HepG2 (cell line): ENCODE measurements at regions not wholly inside any gene's neighbourhood (a gene's known extent, or its start where the extent isn't known, plus 50 kb on each side); places are given as distances from the start of the nearest gene placed in this dataset.

ENCODE experiments used
- ATAC-seq: fragments of 200-7000 bp; cut with Tn5 transposase; 3 replicates; pipeline ENCODE4 v1.9.1; 2020; ENCODE audit warnings: mild to moderate bottlenecking, moderate library complexity
- BruUV-seq: library from RNA; stranded (reverse); fragments of 400-500 nt; replicated peaks from 2 replicates; lab custom pipeline; 2021; lab: Mats Ljungman, UMichigan
- CTCF ChIA-PET: fragments of 300-600 bp; formaldehyde crosslinking; extraction: SDS; loops from one replicate; lab custom pipeline; 2021; ENCODE audit warnings: low total read pairs, inconsistent platforms, low intra/inter-chr PET ratio; lab: Yijun Ruan, JAX
- POLR2A ChIA-PET: fragments of 350-600 bp; sonication (Branson Sonifier 250); formaldehyde crosslinking; loops from one replicate; lab custom pipeline; 2020; ENCODE audit warnings: antibody characterized with exemption, inconsistent platforms; lab: Yijun Ruan, JAX
- DNase-seq: peaks from one replicate; pipeline ENCODE4 v3.0.0-alpha.2; 2015; ENCODE audit warnings: low spot score
- FAIRE-seq: peaks from 3 replicates; lab custom pipeline; 2011; peaks lifted over from hg19 to GRCh38; lab: Jason Lieb, UNC
- H2AFZ ChIP-seq: one replicate; pipeline ENCODE4 v1.6.1; 2011; ENCODE audit warnings: low read length, inconsistent platforms
- H3K27ac ChIP-seq: fragments of 300-600 bp; 3 replicates; pipeline ENCODE4 v1.8.0; 2011; ENCODE audit warnings: mixed run types, mild to moderate bottlenecking, mixed read lengths, low read length, inconsistent platforms; ENCODE audit not compliant: insufficient read depth; ENCODE audit errors: extremely low read length
- H3K27me3 ChIP-seq, 2 experiments: fragments of 200-600 bp in 1 of 2; 2 replicates in 1 of 2; 3 replicates in 1 of 2; pipeline versions ENCODE4 v1.6.0 to v1.8.0; 2011; ENCODE audit warnings: low read length in 2 of 2, mild to moderate bottlenecking in 2 of 2, moderate library complexity in 2 of 2, inconsistent platforms in 1 of 2; ENCODE audit not compliant: insufficient read depth in 2 of 2, control insufficient read depth in 1 of 2
- H3K36me3 ChIP-seq, 2 experiments: fragments of 200-600 bp in 1 of 2; replicated peaks in 1 of 2; 2 replicates in 1 of 2; 3 replicates in 1 of 2; pipeline versions ENCODE4 v1.5.1 to v1.8.0; 2011; ENCODE audit warnings: low read length in 2 of 2, inconsistent platforms in 1 of 2; ENCODE audit not compliant: insufficient read depth in 2 of 2, control insufficient read depth in 1 of 2
- H3K4me1 ChIP-seq: 2 replicates; pipeline ENCODE4 v1.5.1; 2012; ENCODE audit warnings: low read length, inconsistent platforms; ENCODE audit not compliant: insufficient read depth
- H3K4me2 ChIP-seq: 2 replicates; pipeline ENCODE4 v1.6.0; 2011; ENCODE audit warnings: low read depth, low read length, inconsistent platforms
- H3K4me3 ChIP-seq, 3 experiments: fragments of 200-600 bp in 1 of 3; sonication (generic), shearing (Covaris generic) in 1 of 3; replicated peaks in 1 of 3; 2 replicates each; pipeline ENCODE4 v1.5.1; 2011 to 2016; ENCODE audit warnings: low read length in 3 of 3, inconsistent platforms in 2 of 3, low read depth in 2 of 3, mild to moderate bottlenecking in 2 of 3, control low read depth in 1 of 3, mixed read lengths in 1 of 3; ENCODE audit not compliant: insufficient read depth in 1 of 3
- H3K79me2 ChIP-seq: one replicate; pipeline ENCODE4 v1.6.1; 2011; ENCODE audit warnings: low read length, inconsistent platforms; ENCODE audit not compliant: insufficient read depth
- H3K9ac ChIP-seq: 2 replicates; pipeline ENCODE4 v1.6.0; 2011; ENCODE audit warnings: mild to moderate bottlenecking, low read depth, low read length, inconsistent platforms; ENCODE audit not compliant: insufficient read depth
- H3K9me3 ChIP-seq: 2 replicates; pipeline ENCODE4 v1.5.1; 2012; ENCODE audit warnings: mild to moderate bottlenecking, low read length
- H4K20me1 ChIP-seq: 2 replicates; pipeline ENCODE4 v1.6.0; 2011; ENCODE audit warnings: inconsistent platforms, mild to moderate bottlenecking, low read length, moderate library complexity; ENCODE audit not compliant: insufficient read depth
- ASH2L ChIP-seq: fragments of 300-600, 200-600 bp; sonication (generic); IDR thresholded peaks from 2 replicates; pipeline ENCODE4 v1.7.0; 2017; ENCODE audit warnings: low read depth, mild to moderate bottlenecking, moderate library complexity, mixed read lengths, low read length; ENCODE audit not compliant: insufficient read length
- HMG20A ChIP-seq: IDR thresholded peaks from 2 replicates; pipeline ENCODE4 v1.6.1; 2016; ENCODE audit warnings: borderline replicate concordance
- NPAS2 ChIP-seq: sonication (generic); formaldehyde crosslinking; IDR thresholded peaks from 2 replicates; pipeline ENCODE4 v1.8.0; 2022; ENCODE audit warnings: mild to moderate bottlenecking, missing genetic modification reagents, borderline replicate concordance
- PAWR ChIP-seq: sonication (generic); formaldehyde crosslinking; IDR thresholded peaks from 2 replicates; pipeline ENCODE4 v1.4.0; 2020; ENCODE audit warnings: missing genetic modification reagents, mild to moderate bottlenecking, borderline replicate concordance
- REXO4 ChIP-seq: sonication (generic); formaldehyde crosslinking; IDR thresholded peaks from 2 replicates; pipeline ENCODE4 v1.8.0; 2022; ENCODE audit warnings: missing genetic modification reagents, mild to moderate bottlenecking, borderline replicate concordance
- ZBTB7B ChIP-seq: sonication (generic); formaldehyde crosslinking; IDR thresholded peaks from 2 replicates; pipeline ENCODE4 v1.4.0; 2020; ENCODE audit warnings: missing genetic modification reagents
- ZNF274 ChIP-seq: sonication (generic); formaldehyde crosslinking; IDR thresholded peaks from 2 replicates; pipeline ENCODE4 v1.5.1; 2020; ENCODE audit warnings: mild to moderate bottlenecking, missing genetic modification reagents
- ZNF337 ChIP-seq: sonication (generic); formaldehyde crosslinking; IDR thresholded peaks from 2 replicates; pipeline ENCODE4 v1.5.1; 2020; ENCODE audit warnings: missing genetic modification reagents, low read depth, mild to moderate bottlenecking, borderline replicate concordance
- WGBS: methylation state at CpG from one replicate; pipeline ENCODE4 v1.1.6; 2017; ENCODE audit warnings: low lambda C conversion rate; 5-methylcytosine and 5-hydroxymethylcytosine counted together
- in situ Hi-C: cut with HindIII; loops from 2 replicates; pipeline ENCODE4 v1.10.0; 2017; ENCODE audit warnings: low pct_unique_long_range_greater_than_20kb; ENCODE audit not compliant: extremely low pct_ligation_motif_present
- intact Hi-C: fragments of 100-400 bp; cut with micrococcal nuclease; formaldehyde crosslinking; loops from one replicate; pipeline ENCODE4 v1.10.0; 2022; ENCODE audit not compliant: unreplicated experiment
- TF ChIP-seq, protein P1 (sequence below): sonication (generic); formaldehyde crosslinking; IDR thresholded peaks from 2 replicates; pipeline ENCODE4 v1.5.1; 2020; ENCODE audit warnings: mild to moderate bottlenecking, missing genetic modification reagents, moderate library complexity
- TF ChIP-seq, protein P2 (sequence below): sonication (generic); formaldehyde crosslinking; IDR thresholded peaks from 2 replicates; pipeline ENCODE4 v1.4.0; 2020; ENCODE audit warnings: missing genetic modification reagents
- TF ChIP-seq, protein P3 (sequence below): sonication (generic); formaldehyde crosslinking; IDR thresholded peaks from 2 replicates; pipeline ENCODE4 v1.4.0; 2020; ENCODE audit warnings: mild to moderate bottlenecking, missing genetic modification reagents
- TF ChIP-seq, protein P4 (sequence below): sonication (generic); formaldehyde crosslinking; IDR thresholded peaks from 2 replicates; pipeline ENCODE4 v1.8.1; 2022; ENCODE audit warnings: mild to moderate bottlenecking, missing genetic modification reagents

DNA sequence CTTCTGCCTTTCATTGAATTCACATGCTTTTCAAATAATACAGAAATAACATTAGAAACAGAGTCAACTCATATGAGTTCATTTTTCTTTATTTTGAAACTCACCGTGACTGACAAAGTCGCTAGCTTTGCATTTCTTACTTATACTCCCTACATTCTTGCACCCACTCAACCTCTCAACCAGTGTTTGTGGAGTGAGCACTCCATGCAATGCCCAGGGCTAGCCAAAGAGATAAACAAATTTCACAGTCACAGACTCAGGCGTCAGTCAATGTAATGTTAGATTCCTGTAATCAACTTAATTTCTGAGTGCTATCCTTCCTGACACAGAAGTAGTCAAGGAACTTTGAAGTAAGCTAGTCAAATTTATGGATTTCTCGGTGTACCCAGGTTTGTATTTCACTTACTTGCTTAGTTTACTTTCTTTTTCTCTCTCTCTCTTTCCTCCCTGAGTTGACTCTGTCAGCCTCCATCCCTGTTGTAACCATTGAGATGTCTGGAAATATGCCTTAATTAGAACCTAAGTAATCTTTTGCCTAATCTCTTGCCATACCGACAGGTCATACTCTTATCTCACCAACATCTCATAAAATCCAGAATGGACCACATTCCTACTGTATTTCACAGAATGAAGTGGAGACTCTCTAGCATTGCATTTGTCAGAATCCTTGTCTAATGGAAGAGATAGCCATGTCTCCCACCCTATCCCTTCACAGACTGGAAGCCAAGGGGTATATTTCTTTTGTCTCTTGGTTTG, 413.0 kb downstream of the AEBP2 start (continued):
- TF ChIP-seq ASH2L (no peak), HMG20A (CRISPR knock-in tag) (no peak), ZNF337 (CRISPR knock-in tag) (no peak), ZBTB7B (CRISPR knock-in tag) (no peak), NPAS2 (CRISPR knock-in tag) (no peak)
- TF ChIP-seq, protein P1, sequence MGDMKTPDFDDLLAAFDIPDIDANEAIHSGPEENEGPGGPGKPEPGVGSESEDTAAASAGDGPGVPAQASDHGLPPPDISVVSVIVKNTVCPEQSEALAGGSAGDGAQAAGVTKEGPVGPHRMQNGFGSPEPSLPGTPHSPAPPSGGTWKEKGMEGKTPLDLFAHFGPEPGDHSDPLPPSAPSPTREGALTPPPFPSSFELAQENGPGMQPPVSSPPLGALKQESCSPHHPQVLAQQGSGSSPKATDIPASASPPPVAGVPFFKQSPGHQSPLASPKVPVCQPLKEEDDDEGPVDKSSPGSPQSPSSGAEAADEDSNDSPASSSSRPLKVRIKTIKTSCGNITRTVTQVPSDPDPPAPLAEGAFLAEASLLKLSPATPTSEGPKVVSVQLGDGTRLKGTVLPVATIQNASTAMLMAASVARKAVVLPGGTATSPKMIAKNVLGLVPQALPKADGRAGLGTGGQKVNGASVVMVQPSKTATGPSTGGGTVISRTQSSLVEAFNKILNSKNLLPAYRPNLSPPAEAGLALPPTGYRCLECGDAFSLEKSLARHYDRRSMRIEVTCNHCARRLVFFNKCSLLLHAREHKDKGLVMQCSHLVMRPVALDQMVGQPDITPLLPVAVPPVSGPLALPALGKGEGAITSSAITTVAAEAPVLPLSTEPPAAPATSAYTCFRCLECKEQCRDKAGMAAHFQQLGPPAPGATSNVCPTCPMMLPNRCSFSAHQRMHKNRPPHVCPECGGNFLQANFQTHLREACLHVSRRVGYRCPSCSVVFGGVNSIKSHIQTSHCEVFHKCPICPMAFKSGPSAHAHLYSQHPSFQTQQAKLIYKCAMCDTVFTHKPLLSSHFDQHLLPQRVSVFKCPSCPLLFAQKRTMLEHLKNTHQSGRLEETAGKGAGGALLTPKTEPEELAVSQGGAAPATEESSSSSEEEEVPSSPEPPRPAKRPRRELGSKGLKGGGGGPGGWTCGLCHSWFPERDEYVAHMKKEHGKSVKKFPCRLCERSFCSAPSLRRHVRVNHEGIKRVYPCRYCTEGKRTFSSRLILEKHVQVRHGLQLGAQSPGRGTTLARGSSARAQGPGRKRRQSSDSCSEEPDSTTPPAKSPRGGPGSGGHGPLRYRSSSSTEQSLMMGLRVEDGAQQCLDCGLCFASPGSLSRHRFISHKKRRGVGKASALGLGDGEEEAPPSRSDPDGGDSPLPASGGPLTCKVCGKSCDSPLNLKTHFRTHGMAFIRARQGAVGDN, result no peak

DNA sequence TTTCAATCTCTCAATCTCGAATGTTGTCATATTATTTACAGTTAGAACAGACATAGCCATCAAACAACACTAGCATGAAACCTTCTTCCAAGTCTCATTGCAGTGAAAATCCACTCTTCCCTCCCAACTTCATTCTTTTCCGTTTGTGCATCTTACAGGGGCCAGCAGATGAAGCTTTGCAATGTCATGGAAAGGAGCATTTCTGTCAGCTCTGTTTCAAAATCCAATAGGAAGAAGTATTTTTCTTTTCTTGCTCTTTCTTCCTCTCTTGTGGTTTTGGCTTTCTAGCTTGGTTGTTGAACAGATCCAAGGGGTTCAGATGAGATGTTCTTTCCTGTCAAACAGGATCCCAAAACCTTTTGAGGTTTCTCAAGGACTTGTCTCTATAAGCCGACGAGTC, 416.6 kb downstream of the AEBP2 start:
- BruUV-seq, result no TSS peak
- Histone ChIP-seq H3K9ac (no peak overlapping the region), H2AFZ (no peak overlapping the region), H4K20me1 (no peaks in the 10 kb centered on the region), H3K79me2 (no peaks in the 10 kb centered on the region), H3K27me3 (no peaks in the 10 kb centered on the region), H3K9me3 (no peaks in the 10 kb centered on the region), H3K4me2 (no peak overlapping the region), H3K36me3 (no peaks in the 10 kb centered on the region), H3K4me3 (no peak overlapping the region), H3K4me1 (no peaks in the 10 kb centered on the region), H3K27ac (no peak overlapping the region)
- in situ Hi-C loops, result no loop called here
- ChIA-PET POLR2A (no interaction called here), CTCF (no interaction called here)
- intact Hi-C loops, result no loop called here
- ATAC-seq (no peak), FAIRE-seq (no peak), DNase-seq (no peak)
- WGBS, result 7% methylated on average over 4 of the region's 4 CpGs
- TF ChIP-seq, protein P2, sequence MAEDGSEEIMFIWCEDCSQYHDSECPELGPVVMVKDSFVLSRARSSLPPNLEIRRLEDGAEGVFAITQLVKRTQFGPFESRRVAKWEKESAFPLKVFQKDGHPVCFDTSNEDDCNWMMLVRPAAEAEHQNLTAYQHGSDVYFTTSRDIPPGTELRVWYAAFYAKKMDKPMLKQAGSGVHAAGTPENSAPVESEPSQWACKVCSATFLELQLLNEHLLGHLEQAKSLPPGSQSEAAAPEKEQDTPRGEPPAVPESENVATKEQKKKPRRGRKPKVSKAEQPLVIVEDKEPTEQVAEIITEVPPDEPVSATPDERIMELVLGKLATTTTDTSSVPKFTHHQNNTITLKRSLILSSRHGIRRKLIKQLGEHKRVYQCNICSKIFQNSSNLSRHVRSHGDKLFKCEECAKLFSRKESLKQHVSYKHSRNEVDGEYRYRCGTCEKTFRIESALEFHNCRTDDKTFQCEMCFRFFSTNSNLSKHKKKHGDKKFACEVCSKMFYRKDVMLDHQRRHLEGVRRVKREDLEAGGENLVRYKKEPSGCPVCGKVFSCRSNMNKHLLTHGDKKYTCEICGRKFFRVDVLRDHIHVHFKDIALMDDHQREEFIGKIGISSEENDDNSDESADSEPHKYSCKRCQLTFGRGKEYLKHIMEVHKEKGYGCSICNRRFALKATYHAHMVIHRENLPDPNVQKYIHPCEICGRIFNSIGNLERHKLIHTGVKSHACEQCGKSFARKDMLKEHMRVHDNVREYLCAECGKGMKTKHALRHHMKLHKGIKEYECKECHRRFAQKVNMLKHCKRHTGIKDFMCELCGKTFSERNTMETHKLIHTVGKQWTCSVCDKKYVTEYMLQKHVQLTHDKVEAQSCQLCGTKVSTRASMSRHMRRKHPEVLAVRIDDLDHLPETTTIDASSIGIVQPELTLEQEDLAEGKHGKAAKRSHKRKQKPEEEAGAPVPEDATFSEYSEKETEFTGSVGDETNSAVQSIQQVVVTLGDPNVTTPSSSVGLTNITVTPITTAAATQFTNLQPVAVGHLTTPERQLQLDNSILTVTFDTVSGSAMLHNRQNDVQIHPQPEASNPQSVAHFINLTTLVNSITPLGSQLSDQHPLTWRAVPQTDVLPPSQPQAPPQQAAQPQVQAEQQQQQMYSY (CRISPR knock-in tag), result no peak
- TF ChIP-seq REXO4 (CRISPR knock-in tag), result no peak
- no peak for TF ChIP-seq PAWR (CRISPR knock-in tag)
- no peak for TF ChIP-seq ZNF274 (CRISPR knock-in tag)
- TF ChIP-seq, protein P3, sequence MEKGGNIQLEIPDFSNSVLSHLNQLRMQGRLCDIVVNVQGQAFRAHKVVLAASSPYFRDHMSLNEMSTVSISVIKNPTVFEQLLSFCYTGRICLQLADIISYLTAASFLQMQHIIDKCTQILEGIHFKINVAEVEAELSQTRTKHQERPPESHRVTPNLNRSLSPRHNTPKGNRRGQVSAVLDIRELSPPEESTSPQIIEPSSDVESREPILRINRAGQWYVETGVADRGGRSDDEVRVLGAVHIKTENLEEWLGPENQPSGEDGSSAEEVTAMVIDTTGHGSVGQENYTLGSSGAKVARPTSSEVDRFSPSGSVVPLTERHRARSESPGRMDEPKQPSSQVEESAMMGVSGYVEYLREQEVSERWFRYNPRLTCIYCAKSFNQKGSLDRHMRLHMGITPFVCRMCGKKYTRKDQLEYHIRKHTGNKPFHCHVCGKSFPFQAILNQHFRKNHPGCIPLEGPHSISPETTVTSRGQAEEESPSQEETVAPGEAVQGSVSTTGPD (CRISPR knock-in tag), result no peak
- TF ChIP-seq, protein P4, sequence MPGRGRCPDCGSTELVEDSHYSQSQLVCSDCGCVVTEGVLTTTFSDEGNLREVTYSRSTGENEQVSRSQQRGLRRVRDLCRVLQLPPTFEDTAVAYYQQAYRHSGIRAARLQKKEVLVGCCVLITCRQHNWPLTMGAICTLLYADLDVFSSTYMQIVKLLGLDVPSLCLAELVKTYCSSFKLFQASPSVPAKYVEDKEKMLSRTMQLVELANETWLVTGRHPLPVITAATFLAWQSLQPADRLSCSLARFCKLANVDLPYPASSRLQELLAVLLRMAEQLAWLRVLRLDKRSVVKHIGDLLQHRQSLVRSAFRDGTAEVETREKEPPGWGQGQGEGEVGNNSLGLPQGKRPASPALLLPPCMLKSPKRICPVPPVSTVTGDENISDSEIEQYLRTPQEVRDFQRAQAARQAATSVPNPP (CRISPR knock-in tag), result no peak
